Hypothalamus (tissue), 51 donors: ENCODE measurements at regions not wholly inside any gene's neighbourhood (a gene's known extent, or its start where the extent isn't known, plus 50 kb on each side); places are given as distances from the start of the nearest gene placed in this dataset.
A peak's percentile ranks its signal among the peaks of the same experiment; 100 is the strongest.

ENCODE experiments used
- DNase-seq, 51 donors: peaks; one replicate each; lab custom pipeline; 2025; lab: John Stamatoyannopoulos, UW

DNA sequence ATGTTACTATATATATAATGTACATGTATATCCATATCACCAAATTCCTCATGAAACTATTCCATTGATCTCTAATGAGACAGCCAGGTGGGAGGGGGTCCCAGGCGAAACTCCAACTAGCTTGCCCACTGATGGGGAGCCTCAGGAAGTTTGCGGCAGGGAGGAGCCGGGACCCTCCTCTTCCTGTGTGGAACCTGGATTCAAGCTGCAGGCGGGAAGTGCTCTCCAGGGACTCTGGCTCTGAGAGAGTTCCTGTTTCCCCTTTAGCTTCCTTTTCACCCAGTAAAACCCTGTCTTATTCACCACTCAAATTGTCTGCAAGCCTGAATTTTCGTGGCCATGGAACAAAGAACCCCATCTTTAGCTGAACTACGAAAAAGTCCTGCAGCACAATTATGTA is 152.2 kb downstream of the OPN5 start:
- no peak for DNase-seq

DNA sequence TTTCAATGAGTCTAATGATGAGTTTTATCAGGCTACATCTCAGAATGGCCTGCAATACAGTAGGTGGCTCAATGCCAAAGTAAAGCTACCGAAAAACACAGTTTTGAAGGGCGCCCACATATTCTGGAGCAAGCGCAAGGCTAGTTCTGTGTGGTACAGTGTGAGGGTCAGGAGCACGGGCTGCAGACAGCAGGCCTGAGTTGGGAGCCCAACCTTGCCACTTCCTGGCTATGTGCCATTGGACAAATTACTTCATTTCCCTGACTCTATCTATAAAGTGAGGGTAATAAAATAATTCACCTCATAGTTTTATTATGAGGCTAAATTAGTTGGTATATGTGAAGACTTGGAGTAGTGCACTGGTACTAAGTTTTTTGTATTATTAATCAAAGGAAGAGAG is 150.7 kb downstream of the OPN5 start:
- DNase-seq = no peak

DNA sequence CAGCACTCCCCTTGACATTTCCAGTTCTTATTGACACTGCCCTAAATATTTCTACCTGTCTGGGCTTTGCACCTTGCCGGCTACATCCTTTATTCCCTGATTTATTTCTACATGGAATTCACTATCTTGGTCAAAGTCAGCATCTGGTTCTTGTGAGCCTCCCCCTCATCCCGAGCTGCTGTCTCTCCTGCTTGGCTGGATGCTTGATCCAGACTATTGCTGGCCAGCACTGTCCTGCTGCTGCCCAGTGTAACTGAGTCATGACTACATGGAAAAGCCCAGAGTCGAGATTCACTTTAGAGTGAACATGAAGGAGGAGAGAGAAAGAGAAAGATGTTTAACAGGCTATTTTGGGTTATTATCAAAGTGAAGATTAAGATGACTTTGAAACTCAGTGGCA is 142.2 kb downstream of the OPN5 start:
- DNase-seq = peak in 1 of 51 donors; percentile 20

DNA sequence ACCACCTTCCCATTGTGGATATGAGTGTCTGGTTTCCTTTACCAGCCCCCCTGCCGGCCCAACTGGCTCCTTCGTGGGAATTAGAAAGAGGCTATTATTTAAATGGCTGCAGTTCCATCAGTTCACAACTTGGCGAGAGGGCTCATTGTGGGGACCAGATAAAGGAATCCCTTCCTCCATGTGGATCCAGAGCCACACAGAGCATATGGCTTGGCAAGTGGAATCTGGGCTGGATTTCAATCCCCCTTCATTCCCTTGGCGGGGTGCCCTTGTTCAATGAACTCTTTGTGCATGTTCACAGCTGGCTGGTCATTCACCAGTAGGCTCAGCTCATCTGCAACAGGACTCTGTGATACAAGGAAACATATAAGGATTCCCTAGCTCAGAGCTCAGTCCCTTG is 140.6 kb downstream of the OPN5 start:
- peak in 44 of 51 donors; percentile 1 to 86 (median 46) for DNase-seq

DNA sequence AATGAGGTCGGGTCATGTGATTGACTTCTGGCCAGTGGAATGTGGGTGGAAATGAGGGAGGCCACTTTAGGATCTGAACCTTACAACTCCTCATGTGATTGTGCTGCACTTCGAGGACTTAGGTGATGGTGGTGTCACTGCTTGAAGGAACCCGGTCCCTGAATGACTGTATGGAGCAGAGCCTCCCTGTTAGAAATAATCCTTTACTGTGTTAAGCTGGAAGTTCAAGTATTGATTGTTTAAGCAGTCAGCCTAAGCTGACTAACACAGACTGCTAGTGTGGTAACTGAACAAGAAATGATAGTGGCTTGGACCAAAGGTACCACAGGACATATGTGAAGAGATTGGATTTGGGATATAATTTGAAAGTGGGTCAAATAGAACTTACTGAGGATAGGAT is 138.0 kb downstream of the OPN5 start:
- DNase-seq = no peak

DNA sequence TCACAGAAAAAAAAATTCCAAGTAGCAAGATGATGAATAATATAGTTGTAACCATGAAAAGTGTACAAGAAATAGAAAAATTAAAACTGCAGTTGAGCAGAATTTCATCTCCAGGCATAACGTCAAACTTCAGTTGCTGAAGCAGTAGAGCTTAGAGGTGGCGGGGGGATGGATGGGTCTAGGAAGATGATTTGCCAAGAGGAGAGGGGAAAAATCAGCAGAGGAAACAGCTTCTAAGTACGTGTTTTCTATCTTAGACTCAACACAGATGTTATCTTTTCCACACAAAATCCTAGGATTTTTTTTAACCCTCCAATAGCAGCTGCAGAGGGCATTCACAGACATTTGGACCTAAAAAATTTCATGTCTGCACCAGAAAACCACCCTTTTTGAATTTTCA is 136.0 kb downstream of the OPN5 start:
- DNase-seq = no peak

DNA sequence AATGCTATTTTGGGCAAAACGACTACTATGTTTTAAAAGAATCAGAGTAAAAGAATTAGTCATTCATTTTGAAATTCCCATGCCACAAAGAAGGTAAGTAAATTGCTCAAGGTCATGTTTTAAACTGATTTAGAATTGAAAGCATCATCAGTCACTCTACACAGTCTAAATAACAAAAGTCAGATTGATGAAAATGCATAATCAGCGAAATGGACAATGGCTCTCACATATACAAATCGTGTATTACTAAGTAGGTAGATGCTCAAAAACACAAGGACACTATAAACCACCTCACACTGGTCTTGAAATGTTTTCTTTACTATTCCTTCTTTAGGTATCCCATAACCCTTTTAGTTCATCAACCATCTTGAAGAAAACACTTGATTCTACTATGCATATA is 135.4 kb downstream of the OPN5 start:
- no peak for DNase-seq

DNA sequence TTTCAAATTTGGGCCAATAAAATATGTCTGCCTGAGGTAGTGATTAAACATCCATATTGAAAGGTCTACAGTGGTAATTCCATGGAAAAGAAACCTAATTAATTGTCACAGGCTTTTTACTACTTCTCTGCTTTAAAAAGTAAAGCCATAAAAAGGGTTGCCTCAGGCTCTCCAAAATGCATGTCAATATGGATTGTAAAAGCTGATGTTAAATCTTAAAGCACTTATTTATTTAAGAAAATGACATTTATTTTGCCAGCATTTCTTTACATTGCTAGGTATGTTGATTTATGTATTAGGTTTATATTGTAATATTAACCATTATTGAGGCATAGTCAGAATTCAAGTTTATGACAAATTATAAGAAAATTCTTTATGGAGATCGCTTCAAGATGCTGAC is 133.2 kb downstream of the OPN5 start:
- no peak for DNase-seq

DNA sequence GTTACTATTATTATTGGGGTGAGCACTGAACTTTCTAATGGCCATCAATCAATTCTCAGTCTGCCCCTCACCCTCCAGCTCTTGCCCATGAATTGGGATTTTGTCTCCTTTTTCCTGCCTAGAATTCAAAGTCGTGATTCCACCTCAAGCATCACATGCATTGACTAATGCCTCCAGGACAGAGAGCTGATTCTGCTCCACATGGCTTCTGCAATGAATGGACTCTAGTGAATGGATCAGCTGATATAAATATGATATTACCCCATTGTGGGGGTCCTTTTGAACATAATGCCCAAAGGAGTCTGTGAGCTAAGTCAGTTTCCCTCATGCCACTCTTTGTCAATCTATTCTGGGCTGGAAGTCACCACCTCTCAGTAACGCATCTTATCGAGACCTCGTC is 126.4 kb downstream of the OPN5 start:
- DNase-seq = no peak

DNA sequence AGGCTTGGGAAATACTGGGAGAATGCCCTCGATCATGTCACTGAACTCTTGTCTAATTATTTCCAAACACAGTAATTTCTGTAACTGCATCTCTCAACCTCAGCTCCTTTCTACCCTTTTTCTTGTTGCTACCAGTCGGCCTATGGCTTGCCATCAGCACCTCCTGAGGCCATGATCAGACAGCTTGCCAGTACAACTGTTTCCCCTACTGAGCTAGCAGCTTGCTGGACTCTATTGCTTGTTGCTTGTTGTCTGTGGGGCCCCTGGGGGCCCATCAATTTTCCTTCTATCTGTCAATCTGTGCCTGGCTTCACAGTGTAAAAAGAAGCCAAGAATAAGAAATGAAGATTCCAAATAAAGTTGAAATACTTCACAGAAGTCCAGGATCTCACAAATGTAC is 123.9 kb downstream of the OPN5 start:
- no peak for DNase-seq

DNA sequence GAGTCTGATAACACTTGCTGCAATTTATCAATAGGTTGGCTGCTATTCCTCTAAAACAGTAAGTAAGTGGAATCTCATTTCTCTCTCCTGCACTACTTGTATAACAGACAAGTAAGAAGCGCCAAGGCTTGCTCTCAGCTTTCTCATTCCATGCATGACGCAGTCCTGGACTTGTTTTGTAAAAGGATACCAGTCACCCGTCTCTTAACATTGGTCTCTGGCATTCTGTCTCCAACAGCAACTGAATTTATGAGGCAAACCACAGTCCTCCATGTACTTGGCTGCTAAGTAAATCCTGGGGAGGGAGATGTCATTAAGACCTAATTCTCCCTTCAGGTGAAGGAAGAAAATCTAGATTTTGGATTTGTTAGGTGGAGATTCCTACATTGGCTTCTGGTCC is 115.4 kb downstream of the OPN5 start:
- no peak for DNase-seq

DNA sequence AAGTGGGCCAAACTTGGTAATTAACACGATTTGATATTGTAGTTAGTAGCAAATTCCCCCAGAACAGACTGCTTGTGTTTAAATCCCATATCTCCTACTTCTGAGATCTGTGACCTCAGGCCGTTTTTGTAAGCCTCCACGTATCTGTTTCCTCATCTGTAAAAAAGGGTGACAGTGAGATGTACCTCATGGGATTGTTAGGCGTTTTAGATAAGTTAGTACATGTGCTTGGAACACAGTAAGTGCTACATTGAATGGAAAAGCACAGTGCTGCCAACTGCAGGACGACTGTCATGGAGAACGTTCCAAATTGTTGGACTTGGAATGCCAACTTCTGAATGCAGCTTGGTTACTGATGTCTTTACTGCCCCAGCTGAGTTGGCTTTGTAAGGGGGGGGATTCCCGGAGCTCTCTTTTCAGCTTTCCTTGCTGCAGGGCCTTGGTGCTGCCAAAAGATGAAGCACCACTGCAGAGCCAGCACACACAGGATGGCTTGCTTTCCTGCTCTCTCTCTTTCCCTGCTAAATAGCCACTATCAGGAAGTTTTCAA is 108.6 kb downstream of the OPN5 start:
- peak in 13 of 51 donors; percentile 1 to 38 (median 11) for DNase-seq

DNA sequence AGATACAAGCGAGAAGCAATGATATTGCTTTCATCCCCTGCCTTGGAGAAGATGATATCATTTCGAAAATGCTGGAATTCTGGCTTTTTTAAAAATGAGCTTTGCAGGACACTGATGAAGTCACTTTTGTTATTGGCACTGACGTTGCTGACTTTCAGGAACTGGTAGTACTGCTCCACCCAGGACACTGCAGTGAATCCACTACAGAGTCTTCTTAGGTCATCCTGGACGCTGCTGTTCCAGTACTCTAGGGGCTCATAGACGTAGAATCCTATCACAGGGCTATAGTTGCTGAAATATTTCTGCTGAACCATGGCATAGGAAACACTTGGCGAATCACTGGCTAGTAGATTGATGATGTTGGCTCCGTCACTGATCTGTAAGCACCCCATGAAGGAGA is 97.2 kb downstream of the OPN5 start:
- DNase-seq = no peak
